ENCODE measurements at regions not wholly inside any gene's neighbourhood (a gene's known extent, or its start where the extent isn't known, plus 50 kb on each side); places are given as distances from the start of the nearest gene placed in this dataset.

DNA sequence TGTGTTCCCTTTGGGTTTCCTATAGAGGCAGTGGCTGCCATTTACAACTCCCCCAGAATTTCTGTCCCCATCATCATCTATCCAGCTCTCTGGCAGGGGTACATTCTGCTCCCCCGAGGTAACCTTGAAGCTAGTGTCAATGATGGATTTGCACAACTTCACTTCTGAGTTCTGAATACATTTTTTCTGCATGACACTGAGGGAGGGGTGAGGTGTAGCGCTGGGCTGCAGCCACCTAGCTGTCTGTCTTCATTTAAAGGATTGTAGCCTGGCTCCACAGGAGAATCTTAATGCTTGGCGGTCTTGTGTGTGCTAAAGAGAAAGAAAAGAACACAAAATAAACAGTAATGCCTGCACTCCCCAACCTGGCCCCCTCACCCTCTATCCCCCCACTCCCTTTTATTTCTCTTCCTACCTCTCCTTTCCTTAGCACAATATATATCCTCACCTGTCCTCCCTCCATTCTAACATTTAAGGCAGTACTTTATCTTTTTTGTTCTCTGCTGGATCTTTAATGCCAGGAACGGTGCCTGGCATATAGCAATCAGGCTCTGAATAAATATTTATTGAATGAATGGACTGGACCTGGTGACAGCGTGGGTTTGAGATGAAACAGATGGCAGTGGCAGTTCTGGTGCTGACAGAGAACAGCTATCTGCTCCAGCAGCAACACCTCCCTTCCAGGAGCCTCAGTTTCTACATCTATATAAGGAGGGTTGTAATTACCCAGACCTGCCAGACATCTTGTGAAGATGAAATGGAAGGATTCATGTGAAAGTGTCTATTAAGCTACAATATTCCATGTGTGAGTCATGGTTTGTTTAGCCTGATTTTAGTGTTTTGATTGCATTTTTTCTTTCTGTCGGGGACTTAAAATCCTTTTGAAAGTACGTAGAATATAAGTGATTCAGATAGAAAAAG is 163.5 kb upstream of the CDH11 start:
- no peak for TF ChIP-seq CTCF (IDR thresholded peaks at IDR 0.05)
- TF ChIP-seq POLR2A (IDR thresholded peaks at IDR 0.05) = no peak
